Activated CD8-positive, alpha-beta T cell treated with anti-CD3 and anti-CD28 coated beads for 36 hours (primary cell): ENCODE measurements at regions not wholly inside any gene's neighbourhood (a gene's known extent, or its start where the extent isn't known, plus 50 kb on each side); places are given as distances from the start of the nearest gene placed in this dataset.

ENCODE experiments used
- ATAC-seq: fragments of 200-7000 bp; cut with Tn5 transposase; one replicate; pipeline ENCODE4 v1.10.0; 2021; ENCODE audit warnings: mild to moderate bottlenecking, moderate library complexity
- CTCF ChIA-PET: fragments of 350-600 bp; sonication (Branson Sonifier 250); formaldehyde crosslinking; loops from one replicate; lab custom pipeline; 2021; ENCODE audit warnings: antibody characterized with exemption; lab: Charles Lee
- POLR2A ChIA-PET: fragments of 350-600 bp; sonication (Branson Sonifier 250); formaldehyde crosslinking; loops from one replicate; lab custom pipeline; 2021; ENCODE audit warnings: antibody characterized with exemption; lab: Charles Lee
- DNase-seq: peaks from one replicate; pipeline ENCODE4 v3.0.0-alpha.2; 2020
- H3K27ac Mint-ChIP-seq: one replicate; pipeline ENCODE4 v1.8.0; 2021; ENCODE audit warnings: mild to moderate bottlenecking, mixed read lengths
- H3K27me3 Mint-ChIP-seq: one replicate; pipeline ENCODE4 v1.8.0; 2021; ENCODE audit warnings: mixed read lengths
- H3K36me3 Mint-ChIP-seq: one replicate; pipeline ENCODE4 v1.8.0; 2021; ENCODE audit warnings: low read depth, mixed read lengths
- H3K4me1 Mint-ChIP-seq: one replicate; pipeline ENCODE4 v1.8.0; 2021; ENCODE audit warnings: low read depth, mixed read lengths
- H3K4me3 Mint-ChIP-seq: one replicate; pipeline ENCODE4 v1.8.0; 2021; ENCODE audit warnings: mild to moderate bottlenecking, moderate library complexity, mixed read lengths
- H3K9me3 Mint-ChIP-seq: one replicate; pipeline ENCODE4 v1.8.0; 2021; ENCODE audit warnings: mixed read lengths
- CTCF ChIP-seq: fragments of 200-600 bp; IDR thresholded peaks from one replicate; pipeline ENCODE4 v1.8.0; 2022; ENCODE audit warnings: antibody characterized with exemption, mild to moderate bottlenecking
- intact Hi-C: fragments of 100-400 bp; cut with micrococcal nuclease; formaldehyde crosslinking; loops from one replicate; pipeline ENCODE4 v1.10.0; 2022

GRCh38 chr3:82839871-82840270 lies 1078.4 kb upstream of the GBE1 start:
- ChIA-PET POLR2A (no interaction called here), CTCF (no interaction called here)
- no peak overlapping the region for H3K27ac Mint-ChIP-seq
- ATAC-seq, result no peak
- no peak for TF ChIP-seq CTCF
- H3K27me3 Mint-ChIP-seq, result no peaks in the 10 kb centered on the region
- no peaks in the 10 kb centered on the region for H3K36me3 Mint-ChIP-seq
- no peak for DNase-seq
- no peak overlapping the region for H3K4me3 Mint-ChIP-seq
- H3K9me3 Mint-ChIP-seq, result peaks cover 25% of the 10 kb centered on the region
- intact Hi-C loops, result no loop called here
- no peaks in the 10 kb centered on the region for H3K4me1 Mint-ChIP-seq

DNA sequence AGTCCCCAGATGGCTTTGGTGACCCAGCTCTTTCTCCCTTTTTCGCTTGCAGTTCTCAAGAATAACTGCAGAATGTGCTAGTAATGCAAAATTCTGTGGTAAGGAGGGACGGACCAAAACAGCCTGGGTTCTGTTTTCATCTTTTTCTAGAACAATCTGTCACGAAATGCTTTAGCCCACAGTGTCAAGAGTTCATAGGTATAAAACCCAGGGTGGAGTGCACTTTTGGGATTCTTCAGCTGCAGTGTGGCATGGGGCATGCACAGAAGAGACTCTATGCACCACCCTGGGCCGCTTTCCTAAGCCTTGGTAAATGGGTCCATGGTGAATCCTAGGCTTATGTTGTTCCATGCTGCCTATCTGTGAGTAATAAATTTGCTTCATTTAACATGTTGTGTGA lies 1072.7 kb upstream of the GBE1 start:
- H3K9me3 Mint-ChIP-seq, result peaks cover 13% of the 10 kb centered on the region
- H3K27me3 Mint-ChIP-seq, result no peaks in the 10 kb centered on the region
- intact Hi-C loops, result no loop called here
- H3K4me1 Mint-ChIP-seq, result no peaks in the 10 kb centered on the region
- ChIA-PET CTCF (no interaction called here), POLR2A (no interaction called here)
- no peaks in the 10 kb centered on the region for H3K36me3 Mint-ChIP-seq
- ATAC-seq (no peak), DNase-seq (no peak)
- no peak overlapping the region for H3K4me3 Mint-ChIP-seq
- no peak overlapping the region for H3K27ac Mint-ChIP-seq
- no peak for TF ChIP-seq CTCF

DNA sequence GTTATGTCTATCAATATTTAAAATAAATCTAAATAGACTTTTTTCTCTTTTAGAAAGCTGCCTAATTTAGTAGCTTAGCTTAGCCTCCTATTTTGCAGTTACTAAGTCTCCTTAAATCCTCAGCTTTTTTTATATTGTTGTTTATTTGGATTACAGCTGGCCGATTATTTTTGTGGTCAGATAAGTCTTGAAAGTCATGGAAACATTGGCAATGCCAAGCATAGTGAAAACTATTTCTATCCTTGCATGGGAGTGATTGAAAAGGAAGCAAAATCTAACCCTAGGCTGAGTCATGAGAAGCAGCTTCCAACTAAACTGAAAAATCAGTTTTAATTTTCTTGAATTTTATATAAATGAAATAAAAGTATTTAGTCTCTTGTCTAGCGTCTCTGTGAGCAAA lies 1063.0 kb upstream of the GBE1 start:
- intact Hi-C loops, result no loop called here
- no peaks in the 10 kb centered on the region for H3K4me1 Mint-ChIP-seq
- ChIA-PET CTCF (no interaction called here), POLR2A (no interaction called here)
- no peak overlapping the region for H3K4me3 Mint-ChIP-seq
- no peaks in the 10 kb centered on the region for H3K36me3 Mint-ChIP-seq
- ATAC-seq (no peak), DNase-seq (no peak)
- TF ChIP-seq CTCF, result no peak
- no peaks in the 10 kb centered on the region for H3K27me3 Mint-ChIP-seq
- H3K27ac Mint-ChIP-seq, result no peak overlapping the region
- peaks cover 8% of the 10 kb centered on the region for H3K9me3 Mint-ChIP-seq

DNA sequence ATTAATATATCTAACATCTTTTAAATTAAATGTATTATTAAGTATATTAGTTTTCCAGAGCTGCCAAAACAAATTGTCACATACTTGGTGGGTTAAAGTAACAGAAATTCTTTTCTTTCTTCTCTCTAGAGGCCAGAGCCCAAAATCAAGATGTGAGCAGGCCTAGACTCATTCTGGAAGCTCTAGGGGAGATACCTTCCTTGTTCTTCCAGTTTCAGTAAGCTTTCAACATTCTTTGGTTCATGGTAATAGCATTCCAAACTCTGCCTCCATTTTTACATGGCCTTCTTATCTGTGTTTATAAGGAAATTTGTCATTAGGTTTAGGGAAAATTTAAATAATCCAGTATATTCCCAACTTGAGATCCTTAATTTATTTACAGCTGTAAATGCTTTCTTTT lies 1054.6 kb upstream of the GBE1 start:
- intact Hi-C loops, result no loop called here
- ATAC-seq (no peak), DNase-seq (no peak)
- no peak for TF ChIP-seq CTCF
- CTCF ChIA-PET, result no interaction called here
- POLR2A ChIA-PET, result no interaction called here
- H3K4me3 Mint-ChIP-seq, result no peak overlapping the region
- no peaks in the 10 kb centered on the region for H3K4me1 Mint-ChIP-seq
- H3K9me3 Mint-ChIP-seq, result peaks cover 18% of the 10 kb centered on the region
- no peaks in the 10 kb centered on the region for H3K27me3 Mint-ChIP-seq
- no peak overlapping the region for H3K27ac Mint-ChIP-seq
- no peaks in the 10 kb centered on the region for H3K36me3 Mint-ChIP-seq

DNA sequence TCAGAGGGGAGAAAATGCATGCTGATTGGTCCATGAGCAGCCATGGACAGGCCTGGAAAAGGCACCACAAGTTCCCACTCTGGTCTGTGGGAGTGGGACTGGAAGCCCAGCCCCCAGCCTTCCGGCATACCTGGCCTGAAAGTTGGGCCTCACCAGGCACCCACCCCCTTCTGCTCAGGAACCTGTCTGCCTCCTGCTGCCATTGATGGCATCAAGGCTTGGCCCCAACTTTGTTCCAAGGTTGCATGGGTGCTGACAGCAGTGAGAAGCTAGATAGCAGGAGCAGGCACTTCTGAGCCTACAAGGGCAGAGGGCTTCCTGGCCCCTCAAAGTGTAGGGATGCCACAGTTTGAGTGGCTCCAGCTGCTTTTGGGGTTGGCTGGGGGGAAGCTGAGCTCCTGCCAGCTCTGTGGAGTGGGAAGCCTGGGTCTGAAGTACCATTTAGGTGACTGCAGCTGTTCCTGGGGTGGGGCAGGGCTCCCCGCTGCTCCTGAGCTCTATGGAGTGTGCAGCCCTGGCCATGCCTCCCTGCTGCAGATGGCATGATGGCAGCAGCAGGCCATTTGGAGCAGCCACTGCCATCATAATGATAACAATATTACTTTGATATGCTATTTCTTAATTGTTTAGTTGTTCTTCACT lies 1054.1 kb upstream of the GBE1 start:
- POLR2A ChIA-PET, result no interaction called here
- H3K27ac Mint-ChIP-seq, result no peak overlapping the region
- H3K27me3 Mint-ChIP-seq, result no peaks in the 10 kb centered on the region
- H3K4me3 Mint-ChIP-seq, result no peak overlapping the region
- H3K4me1 Mint-ChIP-seq, result no peaks in the 10 kb centered on the region
- intact Hi-C loops, result no loop called here
- H3K9me3 Mint-ChIP-seq, result peaks cover 18% of the 10 kb centered on the region
- CTCF ChIA-PET, result no interaction called here
- TF ChIP-seq CTCF, result no peak
- DNase-seq (no peak), ATAC-seq (no peak)
- H3K36me3 Mint-ChIP-seq, result no peaks in the 10 kb centered on the region
